GM23338 (cell line): ENCODE measurements at regions not wholly inside any gene's neighbourhood (a gene's known extent, or its start where the extent isn't known, plus 50 kb on each side); places are given as distances from the start of the nearest gene placed in this dataset.

Experiments used
- ATAC-seq: fragments of 200-7000 bp; cut with Tn5 transposase; 3 replicates; pipeline ENCODE4 v1.9.1; 2020
- DNase-seq: peaks from one replicate; pipeline ENCODE4 v3.0.0-alpha.2; 2015; ENCODE audit warnings: low spot score
- H2AFZ ChIP-seq: fragments of 200-600 bp; sonication (generic); 2 replicates; pipeline ENCODE4 v1.8.0; 2016; ENCODE audit warnings: antibody characterized with exemption, mild to moderate bottlenecking, moderate library complexity
- H3F3A ChIP-seq: fragments of 200-600 bp; sonication (generic); replicated peaks from 2 replicates; pipeline ENCODE4 v1.8.0; 2017; ENCODE audit warnings: antibody characterized with exemption, mixed run types, low read depth
- H3K27ac ChIP-seq: fragments of 200-600 bp; sonication (generic); 2 replicates; pipeline ENCODE4 v1.6.1; 2016; ENCODE audit warnings: low read depth
- H3K27me3 ChIP-seq: fragments of 200-600 bp; sonication (generic); 2 replicates; pipeline ENCODE4 v1.8.0; 2016; ENCODE audit warnings: mild to moderate bottlenecking, mixed run types, moderate library complexity; ENCODE audit not compliant: insufficient read depth
- H3K36me3 ChIP-seq: fragments of 200-600 bp; sonication (generic); 2 replicates; pipeline ENCODE4 v1.8.0; 2016; ENCODE audit warnings: mild to moderate bottlenecking; ENCODE audit not compliant: insufficient read depth
- H3K4me1 ChIP-seq: fragments of 200-600 bp; sonication (generic); 2 replicates; pipeline ENCODE4 v1.8.0; 2016; ENCODE audit warnings: mild to moderate bottlenecking, moderate library complexity; ENCODE audit not compliant: insufficient read depth
- H3K4me2 ChIP-seq: fragments of 200-600 bp; sonication (generic); 2 replicates; pipeline ENCODE4 v1.7.1; 2017; ENCODE audit warnings: mixed run types
- H3K4me3 ChIP-seq: fragments of 200-600 bp; sonication (generic); 2 replicates; pipeline ENCODE4 v1.6.1; 2016; ENCODE audit warnings: mixed run types
- H3K79me2 ChIP-seq: fragments of 200-600 bp; sonication (generic); replicated peaks from 2 replicates; pipeline ENCODE4 v1.8.0; 2017; ENCODE audit warnings: mild to moderate bottlenecking; ENCODE audit not compliant: insufficient read depth
- H3K9me2 ChIP-seq: fragments of 200-600 bp; sonication (generic); 2 replicates; pipeline ENCODE4 v1.8.0; 2017; ENCODE audit not compliant: insufficient read depth
- H4K20me1 ChIP-seq: fragments of 200-600 bp; sonication (generic); replicated peaks from 2 replicates; pipeline ENCODE4 v1.8.0; 2017; ENCODE audit warnings: mild to moderate bottlenecking; ENCODE audit not compliant: insufficient read depth
- H3K27ac Mint-ChIP-seq: 2 replicates; pipeline ENCODE4 v1.8.0; 2020; ENCODE audit warnings: inconsistent platforms, mild to moderate bottlenecking, moderate library complexity, mixed read lengths
- H3K27me3 Mint-ChIP-seq: 3 replicates; pipeline ENCODE4 v1.8.0; 2022; ENCODE audit warnings: low read depth, mild to moderate bottlenecking, moderate library complexity, mixed read lengths, inconsistent platforms; ENCODE audit not compliant: insufficient read depth, poor library complexity
- H3K36me3 Mint-ChIP-seq: 3 replicates; pipeline ENCODE4 v1.8.0; 2021; ENCODE audit warnings: low read depth, mild to moderate bottlenecking, inconsistent platforms, moderate library complexity, mixed read lengths
- H3K4me1 Mint-ChIP-seq: 3 replicates; pipeline ENCODE4 v1.8.0; 2020; ENCODE audit warnings: mild to moderate bottlenecking, inconsistent platforms, mixed read lengths
- H3K4me3 Mint-ChIP-seq: 3 replicates; pipeline ENCODE4 v1.8.0; 2021; ENCODE audit warnings: moderate library complexity, mild to moderate bottlenecking, inconsistent platforms, mixed read lengths
- H3K9me3 Mint-ChIP-seq: 3 replicates; pipeline ENCODE4 v1.8.0; 2020; ENCODE audit warnings: moderate library complexity, mild to moderate bottlenecking, inconsistent platforms, mixed read lengths
- CREB1 ChIP-seq: fragments of 250-450 bp; sonication (Bioruptor Pico); IDR thresholded peaks from 2 replicates; pipeline ENCODE4 v1.5.0; 2020; ENCODE audit warnings: low read depth, mild to moderate bottlenecking, moderate library complexity
- ETS1 ChIP-seq: IDR thresholded peaks from 2 replicates; pipeline ENCODE4 v1.6.1; 2016; ENCODE audit warnings: antibody characterized with exemption
- EZH2 ChIP-seq: fragments of 200-600 bp; sonication (generic); IDR thresholded peaks from one replicate; pipeline ENCODE4 v1.8.0; 2017; ENCODE audit warnings: antibody characterized with exemption, mild to moderate bottlenecking, low read depth; ENCODE audit not compliant: unreplicated experiment
- EZH2phosphoT487 ChIP-seq: fragments of 200-600 bp; sonication (generic); IDR thresholded peaks from one replicate; pipeline ENCODE4 v1.8.1; 2018; ENCODE audit warnings: antibody characterized with exemption; ENCODE audit not compliant: unreplicated experiment
- JUNB ChIP-seq: IDR thresholded peaks from one replicate; pipeline ENCODE4 v1.6.1; 2016; ENCODE audit warnings: antibody characterized with exemption; ENCODE audit not compliant: unreplicated experiment
- NANOG ChIP-seq: IDR thresholded peaks from 2 replicates; pipeline ENCODE4 v1.6.1; 2016; ENCODE audit warnings: antibody characterized with exemption, borderline replicate concordance
- STAT1 ChIP-seq: IDR thresholded peaks from one replicate; pipeline ENCODE4 v1.6.1; 2016; ENCODE audit warnings: antibody characterized with exemption; ENCODE audit not compliant: unreplicated experiment
- ZNF331 ChIP-seq: fragments of 250-450 bp; sonication (Bioruptor Pico); IDR thresholded peaks from 2 replicates; pipeline ENCODE4 v1.5.0; 2020; ENCODE audit warnings: low read depth, mild to moderate bottlenecking, moderate library complexity
- ZNF462 ChIP-seq: fragments of 250-450 bp; sonication (Bioruptor Pico); IDR thresholded peaks from 2 replicates; pipeline ENCODE4 v1.5.0; 2020; ENCODE audit warnings: mild to moderate bottlenecking, moderate library complexity

- TF ChIP-seq ZNF462 (CRISPR knock-in tag), result no peak
- TF ChIP-seq ZNF331 (CRISPR knock-in tag), result no peak
- no peak for TF ChIP-seq EZH2phosphoT487
- TF ChIP-seq CREB1 (CRISPR knock-in tag), result no peak
- no peak for TF ChIP-seq JUNB
- no peak for TF ChIP-seq STAT1
- TF ChIP-seq ETS1, result no peak
- no peak for TF ChIP-seq EZH2
Measured at GRCh38 chr16:63982110-63982509, 1139.8 kb downstream of the CDH11 start (continued).

GRCh38 chr16:63981639-63982038, 1140.2 kb downstream of the CDH11 start:
- no peaks in the 10 kb centered on the region for H3K9me2 ChIP-seq
- H3K4me2 ChIP-seq, result peak overlapping the region; percentile 53
- ATAC-seq (peak; percentile 70), DNase-seq (peak; percentile 55)
- H3K4me1 Mint-ChIP-seq, result peaks cover 50% of the 10 kb centered on the region
- H3K27me3 ChIP-seq, result no peaks in the 10 kb centered on the region
- H3K4me3 ChIP-seq, result 0 out of 2 replicates have a peak overlapping the region, but pooled peaks have one; percentile 2
- no peak overlapping the region for H3K4me3 Mint-ChIP-seq
- H4K20me1 ChIP-seq, result no peaks in the 10 kb centered on the region
- H2AFZ ChIP-seq, result no peak overlapping the region
- no peak for TF ChIP-seq CREB1 (CRISPR knock-in tag)
- TF ChIP-seq NANOG, result peak; percentile 46; the same call in 1 of the 2 replicates
- H3F3A ChIP-seq, result no peaks in the 10 kb centered on the region
- H3K27me3 Mint-ChIP-seq, result peaks cover 5% of the 10 kb centered on the region
- peaks cover 3% of the 10 kb centered on the region; the same call in 2 of the 3 replicates for H3K9me3 Mint-ChIP-seq
- H3K79me2 ChIP-seq, result no peaks in the 10 kb centered on the region
- peaks cover 32% of the 10 kb centered on the region for H3K4me1 ChIP-seq
- 0 out of 3 replicates have a peak, but pooled peaks cover 2% of the 10 kb centered on the region for H3K36me3 Mint-ChIP-seq
- no peak overlapping the region for H3K27ac ChIP-seq
- no peaks in the 10 kb centered on the region for H3K36me3 ChIP-seq
- H3K27ac Mint-ChIP-seq, result no peak overlapping the region
